GM06990 (cell line): ENCODE measurements at regions not wholly inside any gene's neighbourhood (a gene's known extent, or its start where the extent isn't known, plus 50 kb on each side); places are given as distances from the start of the nearest gene placed in this dataset.

ENCODE experiments used
- DNase-seq: peaks from one replicate; pipeline ENCODE4 v3.0.0-alpha.2; 2011; ENCODE audit not compliant: insufficient read length; ENCODE audit errors: extremely low read depth
- H3K27me3 ChIP-seq: replicated peaks from 2 replicates; pipeline ENCODE4 v1.6.0; 2011; ENCODE audit warnings: low read length; ENCODE audit not compliant: control insufficient read depth, insufficient read depth
- H3K36me3 ChIP-seq: 2 replicates; pipeline ENCODE4 v1.5.1; 2011; ENCODE audit warnings: low read length; ENCODE audit not compliant: control insufficient read depth, insufficient read depth
- H3K4me3 ChIP-seq: replicated peaks from 2 replicates; pipeline ENCODE4 v1.5.1; 2011; ENCODE audit warnings: low read depth, mild to moderate bottlenecking, control low read depth, low read length
- CTCF ChIP-seq: IDR thresholded peaks from 2 replicates; pipeline ENCODE4 v1.5.1; 2011; ENCODE audit warnings: low read length, control low read depth, mild to moderate bottlenecking, inconsistent platforms; ENCODE audit not compliant: insufficient read depth, poor library complexity, severe bottlenecking

- no peaks in the 10 kb centered on the region for H3K27me3 ChIP-seq
- no peak for TF ChIP-seq CTCF
- no peak overlapping the region for H3K4me3 ChIP-seq
- no peaks in the 10 kb centered on the region for H3K36me3 ChIP-seq
- no peak for DNase-seq
Observed at GRCh38 chr1:68961143-68961542, 464.3 kb upstream of the DEPDC1 start.

- no peak for DNase-seq
- TF ChIP-seq CTCF, result no peak
- H3K4me3 ChIP-seq, result no peak overlapping the region
- H3K36me3 ChIP-seq, result no peaks in the 10 kb centered on the region
- no peaks in the 10 kb centered on the region for H3K27me3 ChIP-seq
Observed at GRCh38 chr1:68963353-68963752, 466.5 kb upstream of the DEPDC1 start.

GRCh38 chr1:68969441-68969840, 472.6 kb upstream of the DEPDC1 start:
- H3K4me3 ChIP-seq, result no peak overlapping the region
- H3K36me3 ChIP-seq, result no peaks in the 10 kb centered on the region
- DNase-seq, result no peak
- H3K27me3 ChIP-seq, result no peaks in the 10 kb centered on the region
- no peak for TF ChIP-seq CTCF

- no peak for TF ChIP-seq CTCF
Observed at GRCh38 chr1:68970571-68970970, 473.7 kb upstream of the DEPDC1 start.

GRCh38 chr1:68973459-68974244, 476.8 kb upstream of the DEPDC1 start:
- no peaks in the 10 kb centered on the region for H3K36me3 ChIP-seq
- TF ChIP-seq CTCF, result no peak
- H3K27me3 ChIP-seq, result no peaks in the 10 kb centered on the region
- DNase-seq, result no peak
- no peak overlapping the region for H3K4me3 ChIP-seq

More at GRCh38 chr1:68970571-68970970, 473.7 kb upstream of the DEPDC1 start:
- no peak for DNase-seq
- H3K27me3 ChIP-seq, result no peaks in the 10 kb centered on the region
- H3K4me3 ChIP-seq, result no peak overlapping the region
- no peaks in the 10 kb centered on the region for H3K36me3 ChIP-seq
